Breast epithelium (tissue), 3 donors: ENCODE measurements at regions not wholly inside any gene's neighbourhood (a gene's known extent, or its start where the extent isn't known, plus 50 kb on each side); places are given as distances from the start of the nearest gene placed in this dataset.

Source experiments
- POLR2A ChIP-seq: fragments of 450-650 bp; IDR thresholded peaks from one replicate; pipeline ENCODE4 v1.6.1; 2016; ENCODE audit warnings: antibody characterized with exemption, mild to moderate bottlenecking, moderate library complexity
- POLR2AphosphoS5 ChIP-seq, 3 donors: sonication (generic); formaldehyde crosslinking; IDR thresholded peaks; one replicate each; pipeline ENCODE4 v1.6.1; 2017; ENCODE audit warnings: antibody characterized with exemption in 3 of 3
- TF ChIP-seq, protein P1 (sequence below), 3 donors: fragments of 450-650 bp; IDR thresholded peaks; one replicate each; pipeline ENCODE4 v1.5.1; 2016 to 2017; ENCODE audit warnings: antibody characterized with exemption in 3 of 3, mild to moderate bottlenecking in 3 of 3, moderate library complexity in 3 of 3

DNA sequence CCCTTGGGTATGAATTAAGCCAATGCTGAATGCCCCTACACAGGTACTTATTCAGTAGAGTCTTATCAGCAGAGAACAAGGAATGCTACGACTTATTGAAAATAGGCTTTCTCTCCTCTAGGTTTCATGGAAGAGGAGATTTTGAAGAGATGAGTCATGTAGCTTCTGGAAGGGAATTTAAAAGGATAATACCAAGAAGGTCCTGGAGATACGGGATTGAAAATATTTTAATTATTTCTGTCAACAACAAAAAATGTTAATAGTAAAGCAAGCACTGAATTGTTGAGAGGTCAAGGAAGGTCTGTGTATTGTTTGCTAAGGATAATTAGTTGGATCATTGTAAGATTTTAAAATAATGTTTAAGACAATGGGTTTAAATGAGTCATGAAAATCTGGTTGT lies 293.0 kb upstream of the SPHKAP start:
- no peak for TF ChIP-seq POLR2A
- TF ChIP-seq, protein P1, sequence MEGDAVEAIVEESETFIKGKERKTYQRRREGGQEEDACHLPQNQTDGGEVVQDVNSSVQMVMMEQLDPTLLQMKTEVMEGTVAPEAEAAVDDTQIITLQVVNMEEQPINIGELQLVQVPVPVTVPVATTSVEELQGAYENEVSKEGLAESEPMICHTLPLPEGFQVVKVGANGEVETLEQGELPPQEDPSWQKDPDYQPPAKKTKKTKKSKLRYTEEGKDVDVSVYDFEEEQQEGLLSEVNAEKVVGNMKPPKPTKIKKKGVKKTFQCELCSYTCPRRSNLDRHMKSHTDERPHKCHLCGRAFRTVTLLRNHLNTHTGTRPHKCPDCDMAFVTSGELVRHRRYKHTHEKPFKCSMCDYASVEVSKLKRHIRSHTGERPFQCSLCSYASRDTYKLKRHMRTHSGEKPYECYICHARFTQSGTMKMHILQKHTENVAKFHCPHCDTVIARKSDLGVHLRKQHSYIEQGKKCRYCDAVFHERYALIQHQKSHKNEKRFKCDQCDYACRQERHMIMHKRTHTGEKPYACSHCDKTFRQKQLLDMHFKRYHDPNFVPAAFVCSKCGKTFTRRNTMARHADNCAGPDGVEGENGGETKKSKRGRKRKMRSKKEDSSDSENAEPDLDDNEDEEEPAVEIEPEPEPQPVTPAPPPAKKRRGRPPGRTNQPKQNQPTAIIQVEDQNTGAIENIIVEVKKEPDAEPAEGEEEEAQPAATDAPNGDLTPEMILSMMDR (IDR thresholded peaks at IDR 0.05) = no peak
- TF ChIP-seq POLR2AphosphoS5 (IDR thresholded peaks at IDR 0.05) = no peak
